NCI-H1417 (cell line): ENCODE measurements at regions not wholly inside any gene's neighbourhood (a gene's known extent, or its start where the extent isn't known, plus 50 kb on each side); places are given as distances from the start of the nearest gene placed in this dataset.

Experiments used
- DNase-seq, 3 experiments: peaks; one replicate each; lab custom pipeline; 2025; lab: John Stamatoyannopoulos, UW

DNA sequence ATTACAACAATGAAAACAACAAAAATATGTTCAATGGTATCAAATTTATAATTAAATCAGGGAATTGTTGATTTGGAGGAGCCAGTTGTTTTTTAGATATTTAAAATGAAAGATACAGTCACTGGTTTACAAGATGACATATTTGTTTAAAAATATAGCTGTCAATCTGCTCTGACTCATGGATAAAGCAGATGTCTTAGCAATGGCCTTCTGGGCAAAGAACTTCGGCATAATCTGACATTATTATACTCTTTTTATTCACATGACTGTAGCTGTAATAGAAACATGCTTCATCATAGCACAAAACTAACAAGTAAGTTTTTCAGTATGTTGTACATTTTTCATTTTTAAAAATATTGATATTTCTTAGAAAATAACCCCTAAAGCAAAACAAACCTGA, 267.4 kb downstream of the CENPW start:
- no peak for DNase-seq

DNA sequence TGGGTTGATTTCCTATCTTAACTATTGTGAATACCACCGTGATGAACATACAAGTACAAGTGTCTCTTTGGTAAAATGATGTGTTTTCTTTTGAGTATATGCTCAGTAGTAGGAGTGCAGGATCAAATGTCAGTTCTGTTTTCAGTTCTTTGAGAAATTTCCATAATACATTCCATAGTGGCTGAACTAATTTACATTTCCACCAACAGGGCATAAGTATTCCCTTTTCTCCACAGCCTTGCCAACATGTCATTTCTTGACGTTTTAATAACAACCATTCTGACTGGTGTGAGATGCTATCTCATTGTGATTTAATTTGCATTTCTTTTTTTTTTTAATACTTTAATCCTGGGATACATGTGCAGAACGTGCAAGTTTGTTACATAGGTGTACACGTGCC, 268.8 kb downstream of the CENPW start:
- DNase-seq = no peak

DNA sequence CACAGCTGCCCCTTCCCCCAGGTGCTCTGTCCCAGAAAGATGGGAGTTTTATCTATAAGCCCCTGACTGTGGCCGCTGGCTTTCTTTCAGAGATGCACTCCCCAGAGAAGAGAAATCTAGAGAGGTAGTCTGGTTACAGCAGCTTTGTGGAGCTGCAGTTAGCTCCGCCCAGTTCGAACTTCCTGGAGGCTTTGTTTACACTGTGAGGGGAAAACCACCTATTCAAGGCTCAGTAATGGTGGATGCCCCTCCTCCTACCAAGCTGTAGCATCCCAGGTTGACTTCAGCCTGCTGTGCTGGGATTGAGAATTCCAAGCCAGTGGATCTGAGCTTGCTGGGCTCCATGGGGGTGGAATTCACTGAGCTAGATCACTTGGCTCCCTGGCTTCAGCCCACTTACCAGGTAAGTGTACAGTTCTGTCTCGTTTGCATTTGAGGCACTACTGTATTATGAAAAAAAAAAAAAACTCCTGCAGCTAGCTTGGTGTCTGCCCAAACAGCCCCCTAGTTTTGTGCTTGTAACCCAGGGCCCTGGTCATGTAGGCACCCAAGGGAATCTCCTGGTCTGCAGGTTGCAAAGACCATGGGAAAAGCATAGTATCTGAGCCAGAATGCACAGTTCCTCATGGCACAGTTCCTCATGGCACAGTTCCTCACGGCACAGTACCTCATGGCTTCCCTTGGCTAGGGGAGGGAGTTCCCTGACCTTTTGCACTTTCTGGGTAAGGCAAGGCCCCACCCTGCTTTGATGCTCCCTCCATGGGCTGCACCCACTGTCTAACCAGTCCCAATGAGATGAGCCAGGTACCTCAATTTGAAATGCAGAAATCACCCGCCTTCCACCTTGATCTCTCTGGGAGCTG, 275.0 kb downstream of the CENPW start:
- peak; percentile 8 to 41 (median 20) for DNase-seq

DNA sequence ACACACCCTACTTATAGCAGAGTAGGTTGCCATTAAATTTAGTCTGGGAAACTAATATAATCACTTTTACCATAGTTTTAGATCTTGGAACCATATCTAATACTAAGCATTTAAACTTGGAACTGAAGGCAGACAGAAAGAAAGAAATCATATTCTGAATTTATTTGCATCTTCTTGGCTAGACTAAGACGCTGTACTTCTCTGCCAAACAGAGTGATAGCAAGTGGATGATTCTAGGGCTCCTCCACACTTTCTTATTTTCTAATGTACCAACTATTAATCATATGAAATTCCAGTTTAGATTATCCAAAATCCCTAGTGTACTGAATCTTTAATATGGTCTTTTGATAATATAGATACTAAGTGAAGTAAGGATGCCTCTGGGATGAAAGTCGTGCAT, 277.0 kb downstream of the CENPW start:
- DNase-seq = no peak

DNA sequence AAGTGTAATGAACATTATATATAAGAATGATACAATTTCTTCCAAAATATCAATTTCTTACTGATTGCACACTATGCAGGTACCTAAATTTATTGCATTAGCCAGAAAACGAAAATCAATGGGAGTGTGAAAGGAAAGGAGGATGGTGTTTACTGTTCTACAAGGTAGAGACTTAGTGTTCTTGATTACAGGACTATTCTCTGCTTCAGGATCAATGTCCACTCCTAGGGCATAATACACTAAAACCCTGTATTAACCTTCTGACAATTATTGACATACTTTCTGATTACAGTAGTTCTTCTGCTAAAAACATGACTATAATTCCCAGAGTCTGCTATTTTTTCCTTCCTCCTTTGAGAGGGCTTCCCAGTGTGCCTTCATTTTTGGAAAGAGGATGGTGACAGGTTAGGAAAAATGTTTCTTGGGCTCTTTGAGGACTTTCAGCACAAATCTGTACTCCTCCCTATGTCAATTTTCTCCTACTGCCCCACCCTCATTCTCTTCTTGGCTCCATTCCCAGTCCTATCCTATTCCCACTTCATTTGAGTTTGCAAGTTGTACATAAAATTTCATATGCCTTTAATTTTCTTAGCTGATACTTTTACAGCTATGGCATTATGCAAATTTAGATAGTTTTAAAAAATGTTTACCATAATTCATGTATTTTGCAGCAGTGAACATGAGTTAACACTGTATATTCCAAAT, 278.9 kb downstream of the CENPW start:
- DNase-seq = peak in 1 of 3 experiments; percentile 34

DNA sequence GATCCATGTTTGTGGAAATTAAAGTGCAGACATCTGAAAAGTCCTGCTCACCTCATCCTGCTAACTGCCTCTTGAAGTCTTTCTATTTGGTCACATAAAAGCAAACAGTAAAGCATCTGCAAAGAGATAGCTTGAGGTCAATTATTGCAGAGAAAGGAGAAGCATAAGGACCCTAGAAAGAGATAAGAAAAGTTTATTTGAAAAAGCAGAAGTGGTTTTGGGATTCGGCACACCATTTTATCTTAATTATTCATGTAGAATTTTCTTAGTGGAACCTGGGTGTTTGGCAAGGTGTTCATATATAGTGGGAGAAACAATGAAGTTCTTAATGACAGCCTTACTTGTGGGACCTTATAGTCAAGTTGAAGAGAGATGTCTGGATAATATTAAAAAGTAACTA, 280.8 kb downstream of the CENPW start:
- peak in 1 of 3 experiments; percentile 37 for DNase-seq

DNA sequence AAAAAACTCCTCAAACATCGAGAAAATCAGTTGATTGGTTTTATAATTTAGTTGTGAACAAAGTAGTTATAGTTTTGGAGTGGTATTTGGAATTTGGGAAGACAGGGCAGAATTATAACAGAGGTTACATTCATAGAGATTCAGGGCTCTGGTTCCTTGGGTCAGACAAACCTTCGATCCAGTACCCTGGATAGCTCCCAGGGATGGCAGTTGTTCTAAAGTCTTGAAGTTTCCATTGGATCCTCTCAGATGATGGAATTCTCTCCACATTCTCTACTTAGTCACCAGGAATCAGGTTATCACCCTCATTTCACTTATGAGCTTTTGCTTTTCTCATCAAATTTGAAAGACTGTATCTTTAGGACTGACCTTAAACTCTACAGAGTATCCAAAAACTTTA, 285.1 kb downstream of the CENPW start:
- DNase-seq = no peak

DNA sequence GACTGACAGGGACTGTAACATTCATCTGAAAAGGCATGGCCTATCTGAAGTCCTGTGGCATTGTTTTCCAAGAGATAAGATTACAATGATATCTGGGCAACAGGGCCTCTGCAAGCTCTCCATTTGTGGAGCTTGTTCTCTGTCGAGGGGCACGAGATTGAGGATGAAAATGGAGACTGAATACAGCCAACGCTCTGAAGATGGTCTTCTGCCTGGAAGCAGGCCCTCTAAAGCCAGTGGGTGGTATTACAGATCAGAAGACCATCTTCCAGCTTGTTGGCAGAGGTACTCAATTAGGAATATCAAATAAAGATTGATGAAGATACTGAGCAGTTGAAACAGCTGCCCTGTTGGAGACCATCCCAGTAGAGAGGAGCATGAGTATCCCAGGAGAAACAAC, 288.2 kb downstream of the CENPW start:
- DNase-seq = no peak

DNA sequence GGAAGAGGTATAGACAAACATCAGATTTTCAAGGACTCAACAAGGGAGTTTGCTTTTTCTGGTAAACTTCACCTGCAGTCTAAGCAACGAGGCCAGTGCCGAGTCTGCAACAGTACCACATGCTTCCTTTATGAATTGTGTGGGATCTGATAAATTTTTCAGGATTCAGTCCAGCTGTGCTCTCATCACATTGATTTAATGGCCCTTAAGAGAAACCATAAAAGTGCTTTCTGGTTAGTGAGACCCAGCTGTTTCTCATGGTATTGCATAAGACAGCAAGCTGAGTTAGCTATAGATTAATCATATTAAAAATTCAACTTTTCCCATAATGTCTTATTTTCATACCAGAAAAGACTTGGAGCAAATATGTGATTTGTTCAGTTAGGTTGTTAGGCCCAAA, 291.4 kb downstream of the CENPW start:
- no peak for DNase-seq

DNA sequence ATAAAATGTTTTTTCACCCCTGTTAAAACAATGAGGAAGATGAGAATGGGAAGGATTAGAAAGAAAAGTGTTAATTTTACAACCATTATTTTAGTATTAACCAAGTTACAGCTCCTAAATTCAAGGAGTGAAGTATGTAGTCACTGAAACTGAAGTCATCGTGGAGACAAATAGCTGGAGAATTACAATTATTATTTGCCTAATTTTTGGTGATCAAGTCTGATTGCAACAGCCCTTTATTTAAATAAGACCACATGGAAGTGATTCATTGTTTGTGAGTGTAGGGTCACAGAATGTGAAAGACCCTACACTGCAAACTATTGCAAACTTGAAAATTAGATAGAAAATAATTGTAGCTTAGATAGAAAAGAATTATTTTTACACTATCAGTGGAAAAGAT, 292.4 kb downstream of the CENPW start:
- no peak for DNase-seq

DNA sequence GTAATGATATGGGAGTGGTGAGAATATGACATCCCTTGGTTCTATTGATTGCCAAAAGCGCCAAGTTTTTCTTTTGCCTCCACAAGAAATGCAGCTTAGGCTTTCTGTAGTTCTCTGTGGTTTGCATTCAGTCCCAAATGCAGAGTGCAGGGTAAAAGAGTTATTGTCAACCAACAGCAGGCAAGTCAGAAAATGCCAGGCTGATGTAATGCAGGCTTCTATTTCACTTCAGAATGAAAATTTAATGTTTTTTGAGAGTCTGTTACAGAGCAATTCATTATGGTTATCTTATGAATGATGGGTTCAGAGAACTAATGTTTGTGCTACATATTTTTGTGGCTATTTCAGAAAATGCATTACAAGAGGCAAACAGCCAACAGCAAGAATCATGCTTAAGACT, 293.5 kb downstream of the CENPW start:
- no peak for DNase-seq

DNA sequence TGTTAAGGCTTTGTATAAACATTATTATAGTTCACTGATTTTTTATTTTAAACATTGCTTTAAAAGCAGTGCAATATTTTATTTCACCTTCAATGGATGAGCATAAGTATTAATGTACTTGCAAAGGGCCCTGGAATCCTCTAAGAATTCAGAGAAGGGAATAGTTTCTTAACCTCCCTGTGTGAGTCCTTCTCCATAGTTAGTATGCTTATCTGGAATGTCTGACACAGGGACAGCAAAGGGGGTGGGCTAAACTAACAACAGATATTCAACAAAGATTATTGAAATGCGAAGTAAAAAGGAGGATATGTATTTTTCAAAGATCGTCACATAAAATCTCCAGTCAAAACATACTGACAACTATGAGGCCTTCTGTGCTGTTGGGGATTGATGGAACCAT, 300.4 kb downstream of the CENPW start:
- DNase-seq = no peak

DNA sequence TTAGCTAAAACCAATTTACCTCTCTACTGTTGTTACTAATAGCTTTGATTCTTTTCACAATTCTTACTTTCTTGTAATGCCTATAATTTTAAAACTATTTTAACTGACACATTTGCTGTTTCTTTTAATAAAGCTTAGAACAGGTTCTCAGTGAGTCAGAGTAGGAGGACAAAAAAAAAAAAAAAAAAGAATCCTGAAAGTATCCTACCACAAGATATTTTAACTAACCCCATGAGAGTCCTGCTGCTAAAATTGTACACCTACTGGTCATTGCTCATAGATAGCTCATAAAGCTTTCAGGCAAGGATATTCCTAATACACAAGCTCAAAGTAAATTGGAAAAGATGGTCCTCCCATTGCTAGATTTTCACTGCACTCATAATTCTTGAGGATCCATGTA, 301.0 kb downstream of the CENPW start:
- DNase-seq = no peak

DNA sequence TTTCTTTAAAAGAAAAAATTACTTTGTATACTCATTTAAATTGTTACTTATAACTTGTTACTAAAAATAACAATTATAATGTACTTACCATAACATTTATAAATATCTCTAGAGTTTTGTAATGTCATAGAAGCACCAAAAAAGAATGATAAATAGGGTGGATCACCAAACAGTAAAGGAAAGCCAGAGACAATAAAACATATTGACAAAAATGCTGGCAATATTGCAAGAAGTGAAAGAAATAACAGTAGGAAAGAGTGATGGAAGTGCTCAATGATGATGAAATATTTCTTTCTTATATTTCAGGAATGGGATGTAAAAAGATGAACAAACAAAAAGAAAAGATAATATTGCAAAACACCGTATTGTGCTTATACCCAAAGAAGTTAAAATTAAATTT, 301.7 kb downstream of the CENPW start:
- no peak for DNase-seq

DNA sequence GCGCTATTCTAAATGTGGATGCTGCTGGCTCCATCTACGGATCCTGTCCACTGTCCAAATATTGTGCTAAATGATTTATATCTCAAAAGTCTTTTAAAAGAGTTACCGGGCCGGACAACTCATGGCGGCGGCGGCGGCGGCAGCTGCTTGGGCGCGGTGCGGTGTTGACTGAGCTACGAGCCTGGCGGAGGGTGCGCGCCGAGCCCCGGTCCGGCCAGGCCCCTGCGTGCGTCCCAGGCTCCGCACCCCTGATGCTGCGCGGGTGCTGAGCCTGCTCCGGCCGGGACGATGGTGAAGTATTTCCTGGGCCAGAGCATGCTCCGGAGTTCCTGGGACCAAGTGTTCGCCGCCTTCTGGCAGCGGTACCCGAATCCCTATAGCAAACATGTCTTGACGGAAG, 303.4 kb downstream of the CENPW start:
- DNase-seq = no peak

DNA sequence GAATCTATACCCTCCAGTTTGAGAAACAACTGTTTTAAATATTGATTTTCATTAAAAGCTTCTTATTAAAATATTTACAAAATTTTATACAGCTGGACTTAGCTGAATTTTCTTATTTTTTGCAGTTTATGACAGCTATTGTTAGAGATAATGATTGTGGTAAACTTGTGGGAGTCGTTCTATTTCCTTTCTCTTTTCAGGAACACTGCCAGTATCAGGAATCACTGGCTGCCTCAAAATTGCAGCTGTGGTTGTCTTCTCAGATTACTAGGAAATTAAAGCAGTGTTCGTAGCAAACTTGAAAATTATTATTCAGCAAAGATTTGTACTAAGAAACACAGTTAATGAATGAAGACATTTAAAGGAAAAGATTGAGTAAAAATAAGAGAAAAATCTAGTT, 311.0 kb downstream of the CENPW start:
- DNase-seq = no peak

DNA sequence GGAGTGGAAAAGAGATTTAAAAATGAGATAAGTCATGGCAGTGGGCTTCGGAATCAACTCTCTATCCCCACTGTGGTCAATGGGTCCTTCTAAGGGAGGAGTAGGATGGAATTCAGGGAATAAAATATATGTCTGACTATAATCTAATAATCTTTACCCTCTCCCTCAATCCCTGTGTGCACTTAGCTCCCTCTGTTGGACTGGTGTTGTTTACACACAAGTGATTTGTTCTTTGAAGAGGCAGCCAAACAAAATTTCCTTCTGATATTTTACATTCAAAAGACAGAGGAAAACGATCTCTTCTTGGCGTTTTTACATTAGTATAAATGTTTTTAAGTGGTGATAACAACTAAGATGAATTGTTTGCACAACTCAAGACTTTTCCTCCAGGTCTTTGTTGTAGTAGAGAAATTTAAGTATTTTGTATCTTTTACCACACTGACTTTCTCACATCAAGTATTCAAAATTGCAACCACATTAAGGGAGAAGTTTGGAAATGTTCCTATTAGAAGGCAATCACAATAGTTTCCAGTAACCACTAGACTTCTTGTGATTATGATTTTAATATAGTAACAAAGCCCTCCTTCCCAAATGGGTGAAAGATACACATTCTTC, 317.8 kb downstream of the CENPW start:
- peak; percentile 14 to 52 (median 19) for DNase-seq

DNA sequence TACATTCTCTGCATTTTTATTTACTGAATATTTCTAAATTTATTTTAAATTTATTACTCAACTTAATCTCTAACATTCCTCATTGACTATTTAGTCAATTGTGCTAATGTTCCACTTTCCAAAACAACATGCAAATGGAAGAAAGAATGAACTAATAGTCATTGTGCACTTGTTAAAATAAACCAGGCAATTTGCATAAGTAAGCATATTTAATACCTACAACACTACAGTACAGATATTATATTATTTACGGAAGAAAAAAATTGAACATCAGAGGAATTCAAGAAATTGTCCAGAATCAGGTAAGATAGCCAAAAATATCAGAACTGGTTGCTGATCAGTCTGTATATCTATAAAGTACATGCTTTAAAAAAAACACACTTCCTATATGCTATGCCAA, 320.5 kb downstream of the CENPW start:
- DNase-seq = no peak

DNA sequence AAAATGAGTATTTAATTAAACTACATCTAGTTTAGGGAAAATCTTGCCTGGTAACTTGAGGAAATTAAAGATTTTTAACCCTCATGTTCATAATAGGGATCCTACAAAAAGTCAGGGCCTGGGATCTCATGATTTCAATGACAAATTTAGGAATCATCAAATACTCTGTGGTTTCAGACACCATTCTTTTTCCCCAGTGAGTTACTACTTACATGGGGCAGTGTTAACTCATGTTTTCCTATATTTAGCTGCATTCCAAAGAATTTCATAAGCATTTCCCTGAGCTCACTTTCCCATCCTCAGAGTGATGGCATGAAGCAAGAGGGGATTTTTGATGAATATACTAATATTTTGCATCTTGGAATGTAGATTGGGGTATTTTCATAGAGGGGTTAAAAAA, 321.7 kb downstream of the CENPW start:
- no peak for DNase-seq

DNA sequence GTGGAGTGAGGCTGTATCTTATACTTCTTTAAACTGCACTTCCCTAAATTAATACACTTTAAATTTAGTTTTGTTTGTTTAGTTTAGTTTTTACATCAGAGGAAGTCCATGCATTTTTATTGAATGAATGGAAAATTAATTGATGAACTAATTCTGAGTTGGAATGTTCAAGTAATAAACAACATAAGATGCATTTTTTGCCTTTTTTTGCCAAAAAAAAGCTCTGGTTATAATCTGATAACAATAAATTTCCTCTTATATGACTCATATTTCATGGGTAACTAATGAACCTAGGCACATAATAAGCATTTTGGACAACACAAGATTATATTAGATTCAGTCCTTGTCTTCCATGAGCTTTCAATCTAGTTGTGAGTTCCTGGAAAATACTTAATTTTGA, 323.1 kb downstream of the CENPW start:
- DNase-seq = no peak

DNA sequence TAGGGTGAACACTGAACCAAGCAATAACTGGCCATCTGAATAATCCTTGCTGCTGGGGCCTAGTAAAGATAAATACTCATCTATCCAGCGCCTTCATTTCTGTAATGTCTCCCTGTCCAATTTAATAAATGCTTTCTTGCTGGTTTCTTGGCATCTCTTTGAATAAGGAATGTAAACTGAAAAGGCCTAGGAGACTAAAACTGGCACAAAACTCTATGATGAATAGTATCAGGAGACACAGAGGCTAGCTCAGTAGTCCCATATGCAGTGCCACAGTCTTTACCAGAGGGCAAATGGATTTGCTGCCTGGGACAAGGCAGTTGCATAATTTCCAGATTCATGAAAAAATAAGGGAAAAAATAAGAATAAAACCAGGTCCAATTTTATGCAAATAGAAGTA, 324.4 kb downstream of the CENPW start:
- no peak for DNase-seq

DNA sequence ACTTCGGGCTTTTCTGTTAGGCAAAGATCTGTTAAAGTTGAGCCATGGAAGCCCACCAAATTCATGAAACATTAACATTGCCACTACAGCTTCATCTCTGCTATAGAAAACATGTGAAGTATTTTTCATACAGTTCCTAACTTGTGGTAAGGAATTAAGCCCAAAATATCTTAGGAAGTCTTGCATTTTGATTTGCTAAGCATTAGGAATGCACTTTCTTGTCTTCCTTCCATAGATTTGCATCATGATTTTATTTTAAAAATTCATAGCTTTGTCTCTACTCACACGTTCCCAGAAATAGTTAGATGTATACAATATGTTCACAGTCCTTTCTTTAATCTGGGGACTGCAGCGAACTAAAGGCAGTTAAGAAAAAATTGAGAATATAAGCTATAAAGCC, 325.6 kb downstream of the CENPW start:
- DNase-seq = no peak

DNA sequence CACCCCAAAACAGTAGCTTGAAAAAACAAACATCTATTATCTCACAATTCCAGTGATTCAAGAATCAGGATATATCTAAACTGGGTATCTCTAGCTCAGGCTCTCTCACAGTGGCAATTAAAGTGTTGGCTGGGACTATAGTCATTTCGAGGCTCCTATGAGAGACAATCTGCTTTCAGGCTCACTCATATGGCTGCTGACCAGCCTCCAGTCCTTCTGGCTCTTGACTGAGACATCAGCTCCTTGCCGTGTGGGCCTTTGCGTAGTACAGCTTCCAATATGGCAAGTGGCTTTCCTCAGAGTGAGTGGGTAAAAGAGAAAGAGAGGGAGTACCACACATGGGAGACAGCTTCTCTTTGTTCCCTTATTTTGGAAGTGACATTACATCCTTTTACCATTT, 327.2 kb downstream of the CENPW start:
- no peak for DNase-seq
